SK-N-SH treated with all-trans-retinoic acid at 6 μM for 48 hours (cell line): ENCODE measurements at regions not wholly inside any gene's neighbourhood (a gene's known extent, or its start where the extent isn't known, plus 50 kb on each side); places are given as distances from the start of the nearest gene placed in this dataset.

Experiments used
- ATAC-seq: fragments of 200-7000 bp; cut with Tn5 transposase; 3 replicates; pipeline ENCODE4 v1.9.1; 2020; ENCODE audit warnings: mild to moderate bottlenecking, moderate library complexity
- BACH2 ChIP-seq: fragments of 250-450 bp; sonication (Bioruptor Pico); IDR thresholded peaks from 2 replicates; pipeline ENCODE4 v1.9.0; 2021; ENCODE audit warnings: mild to moderate bottlenecking, borderline replicate concordance
- CSDC2 ChIP-seq: fragments of 250-450 bp; sonication (Bioruptor Pico); IDR thresholded peaks from 2 replicates; pipeline ENCODE4 v1.5.0; 2020; ENCODE audit warnings: mild to moderate bottlenecking, moderate library complexity
- GLIS3 ChIP-seq: fragments of 250-450 bp; sonication (Bioruptor Pico); IDR thresholded peaks from 2 replicates; pipeline ENCODE4 v1.5.0; 2020; ENCODE audit warnings: mild to moderate bottlenecking, moderate library complexity
- PPARA ChIP-seq: fragments of 250-450 bp; sonication (Bioruptor Pico); IDR thresholded peaks from 2 replicates; pipeline ENCODE4 v1.5.0; 2020; ENCODE audit warnings: mild to moderate bottlenecking, borderline replicate concordance
- RARB ChIP-seq: fragments of 250-450 bp; sonication (Bioruptor Pico); IDR thresholded peaks from 2 replicates; pipeline ENCODE4 v1.8.0; 2021; ENCODE audit warnings: mild to moderate bottlenecking, moderate library complexity
- SNAI2 ChIP-seq: fragments of 250-450 bp; sonication (Bioruptor Pico); IDR thresholded peaks from 2 replicates; pipeline ENCODE4 v1.5.0; 2020; ENCODE audit warnings: mild to moderate bottlenecking, moderate library complexity
- TOX ChIP-seq: fragments of 250-450 bp; sonication (Bioruptor Pico); IDR thresholded peaks from 2 replicates; pipeline ENCODE4 v1.8.0; 2021; ENCODE audit warnings: mild to moderate bottlenecking, moderate library complexity, borderline replicate concordance
- ZFP3 ChIP-seq: fragments of 250-450 bp; sonication (Bioruptor Pico); IDR thresholded peaks from 2 replicates; pipeline ENCODE4 v1.5.0; 2020; ENCODE audit warnings: mild to moderate bottlenecking, moderate library complexity
- ZNF565 ChIP-seq: fragments of 450-650 bp; formaldehyde crosslinking; conservative IDR thresholded peaks from 2 replicates; pipeline ENCODE4 v1.5.0; 2020; ENCODE audit warnings: low read depth, mild to moderate bottlenecking, moderate library complexity
- ZNF70 ChIP-seq: fragments of 450-650 bp; formaldehyde crosslinking; IDR thresholded peaks from 2 replicates; pipeline ENCODE4 v1.5.0; 2020; ENCODE audit warnings: mild to moderate bottlenecking, moderate library complexity
- ZNF8 ChIP-seq: fragments of 450-650 bp; formaldehyde crosslinking; IDR thresholded peaks from 2 replicates; pipeline ENCODE4 v1.5.0; 2020; ENCODE audit warnings: mild to moderate bottlenecking, moderate library complexity
- TF ChIP-seq, protein P1 (sequence below): fragments of 250-450 bp; sonication (Bioruptor Pico); IDR thresholded peaks from 2 replicates; pipeline ENCODE4 v1.8.0; 2021; ENCODE audit warnings: low read depth, mild to moderate bottlenecking, moderate library complexity, borderline replicate concordance
- TF ChIP-seq, protein P2 (sequence below): fragments of 250-450 bp; sonication (Bioruptor Pico); IDR thresholded peaks from 2 replicates; pipeline ENCODE4 v1.5.1; 2021; ENCODE audit warnings: mild to moderate bottlenecking, moderate library complexity
- TF ChIP-seq, protein P3 (sequence below): fragments of 250-450 bp; sonication (Bioruptor Pico); IDR thresholded peaks from 2 replicates; pipeline ENCODE4 v1.5.1; 2020; ENCODE audit warnings: low read depth, mild to moderate bottlenecking, moderate library complexity
- TF ChIP-seq, protein P4 (sequence below): fragments of 250-450 bp; sonication (Bioruptor Pico); IDR thresholded peaks from 2 replicates; pipeline ENCODE4 v1.5.0; 2020; ENCODE audit warnings: mild to moderate bottlenecking, moderate library complexity
- TF ChIP-seq, protein P5 (sequence below): fragments of 250-450 bp; sonication (Bioruptor Pico); IDR thresholded peaks from 2 replicates; pipeline ENCODE4 v1.8.0; 2020; ENCODE audit warnings: mild to moderate bottlenecking, moderate library complexity, borderline replicate concordance

DNA sequence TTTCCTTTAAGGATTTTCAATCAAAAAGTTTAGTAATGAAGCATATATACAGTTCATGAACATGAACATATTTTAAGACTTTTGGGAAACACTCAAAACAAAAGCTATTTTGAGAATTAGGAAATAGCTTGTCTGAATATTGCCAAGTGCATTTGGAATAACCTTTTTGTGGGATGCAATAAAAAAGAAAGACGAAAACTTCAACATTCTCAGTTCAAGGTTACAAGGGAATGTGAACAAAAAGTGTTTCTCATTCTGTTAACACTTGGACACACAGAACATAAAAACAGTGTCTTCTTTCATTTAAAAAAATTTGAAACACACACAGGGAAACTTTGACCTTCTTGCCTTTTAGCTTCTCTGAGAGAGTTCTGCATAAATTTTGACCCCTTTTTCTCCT is 72.7 kb upstream of the TCF21 start:
- ATAC-seq: no peak

DNA sequence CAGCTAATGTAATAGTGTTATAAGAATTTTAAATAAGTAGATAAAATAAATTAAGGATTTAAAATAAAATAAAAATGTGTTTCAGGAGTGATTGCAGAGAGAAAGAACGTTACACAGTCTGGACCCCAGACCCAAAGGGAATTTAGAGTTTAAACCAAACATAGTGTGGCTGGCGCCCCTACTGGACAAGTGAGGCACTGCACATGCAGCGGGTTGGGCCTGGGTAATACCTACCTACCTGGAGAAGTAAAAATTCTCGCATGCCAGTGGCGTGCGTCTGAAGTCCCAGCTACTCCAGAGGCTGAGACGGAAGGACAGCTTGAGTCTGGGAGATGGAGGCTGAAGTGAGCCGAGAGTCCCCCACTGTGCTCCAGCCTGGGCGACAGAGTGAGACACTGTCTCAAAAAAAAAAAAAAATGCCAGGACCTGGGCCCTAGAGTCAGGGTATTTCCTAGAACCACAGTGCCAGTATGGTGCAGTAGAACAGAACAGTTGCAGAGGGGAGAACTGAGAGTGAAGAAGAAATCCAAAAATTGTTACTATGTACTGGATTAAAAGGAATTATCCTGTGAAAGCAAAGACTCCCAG is 71.4 kb upstream of the TCF21 start:
- TF ChIP-seq, protein P1, sequence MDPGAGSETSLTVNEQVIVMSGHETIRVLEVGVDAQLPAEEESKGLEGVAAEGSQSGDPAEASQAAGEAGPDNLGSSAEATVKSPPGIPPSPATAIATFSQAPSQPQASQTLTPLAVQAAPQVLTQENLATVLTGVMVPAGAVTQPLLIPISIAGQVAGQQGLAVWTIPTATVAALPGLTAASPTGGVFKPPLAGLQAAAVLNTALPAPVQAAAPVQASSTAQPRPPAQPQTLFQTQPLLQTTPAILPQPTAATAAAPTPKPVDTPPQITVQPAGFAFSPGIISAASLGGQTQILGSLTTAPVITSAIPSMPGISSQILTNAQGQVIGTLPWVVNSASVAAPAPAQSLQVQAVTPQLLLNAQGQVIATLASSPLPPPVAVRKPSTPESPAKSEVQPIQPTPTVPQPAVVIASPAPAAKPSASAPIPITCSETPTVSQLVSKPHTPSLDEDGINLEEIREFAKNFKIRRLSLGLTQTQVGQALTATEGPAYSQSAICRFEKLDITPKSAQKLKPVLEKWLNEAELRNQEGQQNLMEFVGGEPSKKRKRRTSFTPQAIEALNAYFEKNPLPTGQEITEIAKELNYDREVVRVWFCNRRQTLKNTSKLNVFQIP (CRISPR knock-in tag): no peak
- TF ChIP-seq ZNF8 (CRISPR knock-in tag) (no peak), ZNF565 (CRISPR knock-in tag) (no peak), PPARA (CRISPR knock-in tag) (no peak), ZNF70 (CRISPR knock-in tag) (no peak), CSDC2 (CRISPR knock-in tag) (no peak), TOX (CRISPR knock-in tag) (no peak)
- TF ChIP-seq, protein P2, sequence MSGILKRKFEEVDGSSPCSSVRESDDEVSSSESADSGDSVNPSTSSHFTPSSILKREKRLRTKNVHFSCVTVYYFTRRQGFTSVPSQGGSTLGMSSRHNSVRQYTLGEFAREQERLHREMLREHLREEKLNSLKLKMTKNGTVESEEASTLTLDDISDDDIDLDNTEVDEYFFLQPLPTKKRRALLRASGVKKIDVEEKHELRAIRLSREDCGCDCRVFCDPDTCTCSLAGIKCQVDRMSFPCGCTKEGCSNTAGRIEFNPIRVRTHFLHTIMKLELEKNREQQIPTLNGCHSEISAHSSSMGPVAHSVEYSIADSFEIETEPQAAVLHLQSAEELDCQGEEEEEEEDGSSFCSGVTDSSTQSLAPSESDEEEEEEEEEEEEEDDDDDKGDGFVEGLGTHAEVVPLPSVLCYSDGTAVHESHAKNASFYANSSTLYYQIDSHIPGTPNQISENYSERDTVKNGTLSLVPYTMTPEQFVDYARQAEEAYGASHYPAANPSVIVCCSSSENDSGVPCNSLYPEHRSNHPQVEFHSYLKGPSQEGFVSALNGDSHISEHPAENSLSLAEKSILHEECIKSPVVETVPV (CRISPR knock-in tag): no peak
- TF ChIP-seq, protein P3, sequence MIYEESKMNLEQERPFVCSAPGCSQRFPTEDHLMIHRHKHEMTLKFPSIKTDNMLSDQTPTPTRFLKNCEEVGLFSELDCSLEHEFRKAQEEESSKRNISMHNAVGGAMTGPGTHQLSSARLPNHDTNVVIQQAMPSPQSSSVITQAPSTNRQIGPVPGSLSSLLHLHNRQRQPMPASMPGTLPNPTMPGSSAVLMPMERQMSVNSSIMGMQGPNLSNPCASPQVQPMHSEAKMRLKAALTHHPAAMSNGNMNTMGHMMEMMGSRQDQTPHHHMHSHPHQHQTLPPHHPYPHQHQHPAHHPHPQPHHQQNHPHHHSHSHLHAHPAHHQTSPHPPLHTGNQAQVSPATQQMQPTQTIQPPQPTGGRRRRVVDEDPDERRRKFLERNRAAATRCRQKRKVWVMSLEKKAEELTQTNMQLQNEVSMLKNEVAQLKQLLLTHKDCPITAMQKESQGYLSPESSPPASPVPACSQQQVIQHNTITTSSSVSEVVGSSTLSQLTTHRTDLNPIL (CRISPR knock-in tag): no peak
- TF ChIP-seq, protein P4, sequence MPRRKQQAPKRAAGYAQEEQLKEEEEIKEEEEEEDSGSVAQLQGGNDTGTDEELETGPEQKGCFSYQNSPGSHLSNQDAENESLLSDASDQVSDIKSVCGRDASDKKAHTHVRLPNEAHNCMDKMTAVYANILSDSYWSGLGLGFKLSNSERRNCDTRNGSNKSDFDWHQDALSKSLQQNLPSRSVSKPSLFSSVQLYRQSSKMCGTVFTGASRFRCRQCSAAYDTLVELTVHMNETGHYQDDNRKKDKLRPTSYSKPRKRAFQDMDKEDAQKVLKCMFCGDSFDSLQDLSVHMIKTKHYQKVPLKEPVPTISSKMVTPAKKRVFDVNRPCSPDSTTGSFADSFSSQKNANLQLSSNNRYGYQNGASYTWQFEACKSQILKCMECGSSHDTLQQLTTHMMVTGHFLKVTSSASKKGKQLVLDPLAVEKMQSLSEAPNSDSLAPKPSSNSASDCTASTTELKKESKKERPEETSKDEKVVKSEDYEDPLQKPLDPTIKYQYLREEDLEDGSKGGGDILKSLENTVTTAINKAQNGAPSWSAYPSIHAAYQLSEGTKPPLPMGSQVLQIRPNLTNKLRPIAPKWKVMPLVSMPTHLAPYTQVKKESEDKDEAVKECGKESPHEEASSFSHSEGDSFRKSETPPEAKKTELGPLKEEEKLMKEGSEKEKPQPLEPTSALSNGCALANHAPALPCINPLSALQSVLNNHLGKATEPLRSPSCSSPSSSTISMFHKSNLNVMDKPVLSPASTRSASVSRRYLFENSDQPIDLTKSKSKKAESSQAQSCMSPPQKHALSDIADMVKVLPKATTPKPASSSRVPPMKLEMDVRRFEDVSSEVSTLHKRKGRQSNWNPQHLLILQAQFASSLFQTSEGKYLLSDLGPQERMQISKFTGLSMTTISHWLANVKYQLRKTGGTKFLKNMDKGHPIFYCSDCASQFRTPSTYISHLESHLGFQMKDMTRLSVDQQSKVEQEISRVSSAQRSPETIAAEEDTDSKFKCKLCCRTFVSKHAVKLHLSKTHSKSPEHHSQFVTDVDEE (CRISPR knock-in tag): no peak
- ATAC-seq: peak; percentile 75

More for the DNA sequence above, 72.7 kb upstream of the TCF21 start:
- TF ChIP-seq BACH2 (CRISPR knock-in tag) (no peak), GLIS3 (CRISPR knock-in tag) (no peak), ZNF565 (CRISPR knock-in tag) (no peak), ZNF70 (CRISPR knock-in tag) (no peak), ZFP3 (CRISPR knock-in tag) (no peak), CSDC2 (CRISPR knock-in tag) (no peak), RARB (no peak), TOX (CRISPR knock-in tag) (no peak), PPARA (CRISPR knock-in tag) (no peak)
- TF ChIP-seq, protein P2 (CRISPR knock-in tag): no peak
- TF ChIP-seq, protein P3 (CRISPR knock-in tag): no peak

DNA sequence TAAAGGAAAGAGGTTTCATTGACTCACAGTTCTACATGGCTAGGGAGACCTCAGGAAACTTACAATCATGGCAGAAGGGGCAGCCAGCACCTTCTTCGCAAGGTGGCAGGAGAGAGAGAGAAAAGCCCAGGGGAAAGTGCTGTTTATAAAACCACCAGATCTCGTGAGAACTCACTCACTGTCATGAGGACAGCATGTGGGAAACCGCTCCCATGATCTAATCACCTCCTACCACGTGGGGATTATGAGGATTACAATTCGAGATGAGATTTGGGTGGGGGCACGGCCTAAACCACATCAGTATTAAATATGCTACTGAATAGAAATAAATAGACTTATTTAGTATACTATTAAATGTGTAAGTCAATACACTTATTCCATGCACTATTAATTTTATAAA is 70.6 kb upstream of the TCF21 start:
- ATAC-seq: no peak
- TF ChIP-seq, protein P5, sequence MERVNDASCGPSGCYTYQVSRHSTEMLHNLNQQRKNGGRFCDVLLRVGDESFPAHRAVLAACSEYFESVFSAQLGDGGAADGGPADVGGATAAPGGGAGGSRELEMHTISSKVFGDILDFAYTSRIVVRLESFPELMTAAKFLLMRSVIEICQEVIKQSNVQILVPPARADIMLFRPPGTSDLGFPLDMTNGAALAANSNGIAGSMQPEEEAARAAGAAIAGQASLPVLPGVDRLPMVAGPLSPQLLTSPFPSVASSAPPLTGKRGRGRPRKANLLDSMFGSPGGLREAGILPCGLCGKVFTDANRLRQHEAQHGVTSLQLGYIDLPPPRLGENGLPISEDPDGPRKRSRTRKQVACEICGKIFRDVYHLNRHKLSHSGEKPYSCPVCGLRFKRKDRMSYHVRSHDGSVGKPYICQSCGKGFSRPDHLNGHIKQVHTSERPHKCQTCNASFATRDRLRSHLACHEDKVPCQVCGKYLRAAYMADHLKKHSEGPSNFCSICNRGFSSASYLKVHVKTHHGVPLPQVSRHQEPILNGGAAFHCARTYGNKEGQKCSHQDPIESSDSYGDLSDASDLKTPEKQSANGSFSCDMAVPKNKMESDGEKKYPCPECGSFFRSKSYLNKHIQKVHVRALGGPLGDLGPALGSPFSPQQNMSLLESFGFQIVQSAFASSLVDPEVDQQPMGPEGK (CRISPR knock-in tag): no peak
- TF ChIP-seq GLIS3 (CRISPR knock-in tag): no peak
- TF ChIP-seq SNAI2: no peak
- TF ChIP-seq BACH2 (CRISPR knock-in tag): no peak
